OCI-LY1 (cell line): ENCODE measurements at regions not wholly inside any gene's neighbourhood (a gene's known extent, or its start where the extent isn't known, plus 50 kb on each side); places are given as distances from the start of the nearest gene placed in this dataset.

Experiments used
- H2AFZ ChIP-seq: fragments of 200-600 bp; sonication (generic), shearing (Covaris generic); 2 replicates; pipeline ENCODE4 v1.6.0; 2014; ENCODE audit warnings: antibody characterized with exemption, mild to moderate bottlenecking, low read length
- H3F3A ChIP-seq: fragments of 200-600 bp; sonication (generic), shearing (Covaris generic); 2 replicates; pipeline ENCODE4 v1.6.0; 2014; ENCODE audit warnings: mild to moderate bottlenecking, antibody characterized with exemption, low read length, moderate library complexity; ENCODE audit not compliant: insufficient read depth
- H3K27ac ChIP-seq: fragments of 200-600 bp; sonication (generic); 2 replicates; pipeline ENCODE4 v1.5.1; 2014; ENCODE audit warnings: low read length, mixed run types, mild to moderate bottlenecking, low read depth; ENCODE audit not compliant: poor library complexity, severe bottlenecking
- H3K27me3 ChIP-seq: fragments of 200-600 bp; sonication (generic); 2 replicates; pipeline ENCODE4 v1.6.0; 2014; ENCODE audit warnings: antibody characterized with exemption, mild to moderate bottlenecking, low read length, moderate library complexity; ENCODE audit not compliant: insufficient read depth
- H3K36me3 ChIP-seq: fragments of 200-600 bp; sonication (generic); 2 replicates; pipeline ENCODE4 v1.6.1; 2014; ENCODE audit warnings: mild to moderate bottlenecking, antibody characterized with exemption, low read length, moderate library complexity, mixed read lengths; ENCODE audit not compliant: insufficient read depth
- H3K4me1 ChIP-seq: fragments of 200-600 bp; sonication (generic); 2 replicates; pipeline ENCODE4 v1.5.1; 2014; ENCODE audit warnings: mild to moderate bottlenecking, low read length, moderate library complexity; ENCODE audit not compliant: insufficient read depth, severe bottlenecking
- H3K4me2 ChIP-seq: fragments of 200-600 bp; sonication (generic), shearing (Covaris generic); 2 replicates; pipeline ENCODE4 v1.6.1; 2014; ENCODE audit warnings: low read length
- H3K4me3 ChIP-seq: fragments of 200-600 bp; sonication (generic); 2 replicates; pipeline ENCODE4 v1.5.1; 2014; ENCODE audit warnings: low read length, low read depth, mild to moderate bottlenecking, mixed read lengths; ENCODE audit not compliant: poor library complexity, severe bottlenecking
- H3K79me2 ChIP-seq: fragments of 200-600 bp; shearing (Covaris generic); 2 replicates; pipeline ENCODE4 v1.6.1; 2016; ENCODE audit warnings: mixed run types, low read length, mixed read lengths; ENCODE audit not compliant: insufficient read depth
- H3K9ac ChIP-seq: fragments of 200-600 bp; sonication (generic), shearing (Covaris generic); 2 replicates; pipeline ENCODE4 v1.6.1; 2014; ENCODE audit warnings: mild to moderate bottlenecking, low read length, mixed read lengths
- H3K9me2 ChIP-seq: fragments of 200-600 bp; sonication (generic), shearing (Covaris generic); 2 replicates; pipeline ENCODE4 v1.6.1; 2014; ENCODE audit warnings: low read depth, mild to moderate bottlenecking, low read length, mixed read lengths
- H3K9me3 ChIP-seq: fragments of 200-600 bp; shearing (Covaris generic); 2 replicates; pipeline ENCODE4 v1.6.1; 2014; ENCODE audit warnings: low read length, mixed read lengths
- H4K20me1 ChIP-seq: fragments of 200-600 bp; sonication (generic), shearing (Covaris generic); 2 replicates; pipeline ENCODE4 v1.6.0; 2016; ENCODE audit warnings: mild to moderate bottlenecking, low read length; ENCODE audit not compliant: insufficient read depth
- CTCF ChIP-seq: fragments of 200-600 bp; sonication (generic), shearing (Covaris generic); IDR thresholded peaks from 2 replicates; pipeline ENCODE4 v1.5.1; 2017; ENCODE audit warnings: mild to moderate bottlenecking, antibody characterized with exemption, low read length, moderate library complexity, mixed read lengths
- EZH2 ChIP-seq: fragments of 200-600 bp; sonication (generic), shearing (Covaris generic); IDR thresholded peaks from 2 replicates; pipeline ENCODE4 v1.8.0; 2017; ENCODE audit warnings: borderline replicate concordance, mixed run types, mild to moderate bottlenecking, antibody characterized with exemption, low read length, moderate library complexity, mixed read lengths

GRCh38 chr2:16948710-16949109 is 283.1 kb upstream of the CYRIA start:
- Histone ChIP-seq H3K4me3 (no peak overlapping the region), H3K27me3 (no peaks in the 10 kb centered on the region), H4K20me1 (no peaks in the 10 kb centered on the region), H3K79me2 (no peaks in the 10 kb centered on the region), H3K4me2 (no peak overlapping the region), H3K4me1 (no peaks in the 10 kb centered on the region), H3K9ac (no peak overlapping the region), H3K36me3 (no peaks in the 10 kb centered on the region), H2AFZ (no peak overlapping the region), H3K27ac (no peak overlapping the region), H3F3A (no peaks in the 10 kb centered on the region), H3K9me2 (no peaks in the 10 kb centered on the region), H3K9me3 (no peaks in the 10 kb centered on the region)
- TF ChIP-seq EZH2 = no peak
- TF ChIP-seq CTCF = no peak

GRCh38 chr2:16948053-16948452 is 282.4 kb upstream of the CYRIA start:
- Histone ChIP-seq H3K4me2 (no peak overlapping the region), H3K27me3 (no peaks in the 10 kb centered on the region), H3F3A (no peaks in the 10 kb centered on the region), H3K9ac (no peak overlapping the region), H3K9me3 (no peaks in the 10 kb centered on the region), H3K9me2 (no peaks in the 10 kb centered on the region), H3K4me3 (no peak overlapping the region), H3K27ac (no peak overlapping the region), H4K20me1 (no peaks in the 10 kb centered on the region), H3K36me3 (no peaks in the 10 kb centered on the region), H3K79me2 (no peaks in the 10 kb centered on the region), H3K4me1 (no peaks in the 10 kb centered on the region), H2AFZ (no peak overlapping the region)
- no peak for TF ChIP-seq CTCF
- no peak for TF ChIP-seq EZH2

- no peak overlapping the region for H3K4me3 ChIP-seq
- H3K4me2 ChIP-seq = no peak overlapping the region
- H3K27ac ChIP-seq = no peak overlapping the region
- no peaks in the 10 kb centered on the region for H4K20me1 ChIP-seq
- H3K9me3 ChIP-seq = no peaks in the 10 kb centered on the region
- no peaks in the 10 kb centered on the region for H3K36me3 ChIP-seq
- H3K4me1 ChIP-seq = no peaks in the 10 kb centered on the region
- H3K79me2 ChIP-seq = no peaks in the 10 kb centered on the region
- no peak for TF ChIP-seq CTCF
- TF ChIP-seq EZH2 = no peak
- no peaks in the 10 kb centered on the region for H3K27me3 ChIP-seq
- H3K9ac ChIP-seq = no peak overlapping the region
- no peak overlapping the region for H2AFZ ChIP-seq
- no peaks in the 10 kb centered on the region for H3K9me2 ChIP-seq
- H3F3A ChIP-seq = no peaks in the 10 kb centered on the region
These were observed 277.8 kb upstream of the CYRIA start for GRCh38 chr2:16943279-16943958.
